GM12873 (cell line): ENCODE measurements at regions not wholly inside any gene's neighbourhood (a gene's known extent, or its start where the extent isn't known, plus 50 kb on each side); places are given as distances from the start of the nearest gene placed in this dataset.

Experiments used
- TF ChIP-seq, protein P1 (sequence below): IDR thresholded peaks from 2 replicates; pipeline ENCODE4 v1.5.1; 2012; ENCODE audit warnings: low read depth, mild to moderate bottlenecking, moderate library complexity, low read length, control low read depth; ENCODE audit not compliant: insufficient read depth; ENCODE audit errors: missing control alignments

DNA sequence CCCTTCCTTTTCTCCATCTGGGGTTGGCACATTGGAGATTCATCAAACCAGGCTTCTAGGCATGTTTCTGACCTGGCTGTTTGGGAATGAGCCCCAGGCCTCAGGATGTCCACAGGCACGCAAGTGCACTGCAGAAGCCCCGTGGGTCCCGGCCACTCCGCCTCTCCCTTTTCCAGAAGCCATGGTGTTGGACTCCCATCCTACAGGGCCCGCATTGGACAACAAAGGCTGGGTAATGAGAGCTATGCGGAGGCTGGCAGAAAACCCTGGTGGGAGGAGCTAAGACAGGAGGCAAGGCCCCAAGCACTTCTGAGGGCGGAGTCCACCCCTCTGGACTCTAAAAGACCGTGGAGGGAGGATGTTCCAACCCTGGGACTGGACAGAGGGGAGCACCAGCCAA, 160.6 kb downstream of the OLFM1 start:
- TF ChIP-seq, protein P1, sequence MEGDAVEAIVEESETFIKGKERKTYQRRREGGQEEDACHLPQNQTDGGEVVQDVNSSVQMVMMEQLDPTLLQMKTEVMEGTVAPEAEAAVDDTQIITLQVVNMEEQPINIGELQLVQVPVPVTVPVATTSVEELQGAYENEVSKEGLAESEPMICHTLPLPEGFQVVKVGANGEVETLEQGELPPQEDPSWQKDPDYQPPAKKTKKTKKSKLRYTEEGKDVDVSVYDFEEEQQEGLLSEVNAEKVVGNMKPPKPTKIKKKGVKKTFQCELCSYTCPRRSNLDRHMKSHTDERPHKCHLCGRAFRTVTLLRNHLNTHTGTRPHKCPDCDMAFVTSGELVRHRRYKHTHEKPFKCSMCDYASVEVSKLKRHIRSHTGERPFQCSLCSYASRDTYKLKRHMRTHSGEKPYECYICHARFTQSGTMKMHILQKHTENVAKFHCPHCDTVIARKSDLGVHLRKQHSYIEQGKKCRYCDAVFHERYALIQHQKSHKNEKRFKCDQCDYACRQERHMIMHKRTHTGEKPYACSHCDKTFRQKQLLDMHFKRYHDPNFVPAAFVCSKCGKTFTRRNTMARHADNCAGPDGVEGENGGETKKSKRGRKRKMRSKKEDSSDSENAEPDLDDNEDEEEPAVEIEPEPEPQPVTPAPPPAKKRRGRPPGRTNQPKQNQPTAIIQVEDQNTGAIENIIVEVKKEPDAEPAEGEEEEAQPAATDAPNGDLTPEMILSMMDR: no peak

DNA sequence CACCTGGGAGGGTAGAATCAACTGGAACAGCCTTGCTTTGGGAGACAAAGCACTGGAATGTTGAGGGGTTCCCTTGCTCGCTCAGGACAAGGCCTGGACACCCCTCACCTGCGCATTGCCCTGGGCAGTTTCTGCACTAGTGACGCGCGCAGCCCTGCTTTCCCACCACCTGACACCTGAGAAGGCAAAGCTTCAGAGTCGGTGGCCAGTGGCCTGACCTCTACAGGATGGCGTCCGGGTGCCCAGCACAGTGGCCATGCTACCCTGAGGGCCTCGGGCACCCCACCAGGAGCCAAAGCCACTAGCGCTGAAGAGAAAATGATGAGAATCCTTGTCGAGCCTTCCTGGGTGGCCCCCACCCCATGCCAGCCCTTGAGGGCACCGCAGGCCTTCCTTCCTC, 161.3 kb downstream of the OLFM1 start:
- TF ChIP-seq, protein P1: no peak

DNA sequence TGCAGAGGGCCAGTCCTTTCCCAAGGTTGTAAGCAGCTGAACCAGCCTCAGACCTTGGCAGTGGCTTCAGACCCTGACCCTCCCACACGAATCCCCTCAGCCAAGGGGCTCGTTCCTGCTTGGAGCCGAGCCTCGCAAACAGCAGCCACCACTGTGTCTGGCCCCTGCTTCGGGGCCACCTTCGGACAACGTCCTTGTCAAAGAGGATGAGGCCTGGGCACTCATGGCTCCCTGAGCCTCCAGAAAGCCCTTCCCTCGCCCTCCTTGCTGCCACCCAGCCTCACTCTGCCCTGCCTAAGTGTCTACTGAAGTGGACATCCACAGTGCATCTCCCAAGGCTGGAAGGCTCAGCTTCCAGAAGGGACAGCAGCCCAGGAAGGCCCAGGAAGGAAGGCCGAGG, 161.7 kb downstream of the OLFM1 start:
- TF ChIP-seq, protein P1: no peak

GRCh38 chr9:135249711-135250110, 162.2 kb downstream of the OLFM1 start:
- TF ChIP-seq, protein P1: no peak

- TF ChIP-seq, protein P1: no peak
Measured at GRCh38 chr9:135251331-135251761, 163.9 kb downstream of the OLFM1 start.

GRCh38 chr9:135251996-135252760, 164.7 kb downstream of the OLFM1 start:
- TF ChIP-seq, protein P1: no peak

GRCh38 chr9:135252980-135253304, 165.5 kb downstream of the OLFM1 start:
- TF ChIP-seq, protein P1: no peak
